Jurkat, Clone E6-1 (cell line): ENCODE measurements at regions not wholly inside any gene's neighbourhood (a gene's known extent, or its start where the extent isn't known, plus 50 kb on each side); places are given as distances from the start of the nearest gene placed in this dataset.
A peak's percentile ranks its signal among the peaks of the same experiment; 100 is the strongest.

Experiments used
- DNase-seq: peaks from one replicate; pipeline ENCODE4 v3.0.0-alpha.2; 2011; ENCODE audit warnings: low read depth, low spot score
- H3K4me3 ChIP-seq: 2 replicates; pipeline ENCODE4 v1.5.1; 2011; ENCODE audit warnings: mild to moderate bottlenecking, low read length, control low read depth, moderate library complexity

GRCh38 chr5:4420681-4421080 is 719.4 kb upstream of the ADAMTS16 start:
- no peak overlapping the region for H3K4me3 ChIP-seq
- DNase-seq: no peak

- H3K4me3 ChIP-seq: no peak overlapping the region
- no peak for DNase-seq
Measured at GRCh38 chr5:4422247-4422646, 717.9 kb upstream of the ADAMTS16 start.

- no peak overlapping the region for H3K4me3 ChIP-seq
- DNase-seq: no peak
Measured at GRCh38 chr5:4424895-4425294, 715.2 kb upstream of the ADAMTS16 start.

GRCh38 chr5:4440536-4440935 is 699.6 kb upstream of the ADAMTS16 start:
- no peak for DNase-seq

GRCh38 chr5:4442221-4442620 is 697.9 kb upstream of the ADAMTS16 start:
- no peak for DNase-seq
- no peak overlapping the region for H3K4me3 ChIP-seq

More at GRCh38 chr5:4440536-4440935, 699.6 kb upstream of the ADAMTS16 start:
- no peak overlapping the region for H3K4me3 ChIP-seq

GRCh38 chr5:4447657-4448056 is 692.5 kb upstream of the ADAMTS16 start:
- DNase-seq: no peak
- no peak overlapping the region for H3K4me3 ChIP-seq

GRCh38 chr5:4453655-4454054 is 686.5 kb upstream of the ADAMTS16 start:
- no peak for DNase-seq
- no peak overlapping the region for H3K4me3 ChIP-seq

GRCh38 chr5:4479426-4479825 is 660.7 kb upstream of the ADAMTS16 start:
- no peak for DNase-seq
- no peak overlapping the region for H3K4me3 ChIP-seq

GRCh38 chr5:4480528-4481349 is 659.4 kb upstream of the ADAMTS16 start:
- no peak for DNase-seq
- no peak overlapping the region for H3K4me3 ChIP-seq

- DNase-seq: no peak
- H3K4me3 ChIP-seq: no peak overlapping the region
Measured at GRCh38 chr5:4487581-4487980, 652.5 kb upstream of the ADAMTS16 start.

- DNase-seq: no peak
- no peak overlapping the region for H3K4me3 ChIP-seq
Measured at GRCh38 chr5:4511996-4512656, 628.0 kb upstream of the ADAMTS16 start.

- H3K4me3 ChIP-seq: no peak overlapping the region
- no peak for DNase-seq
Measured at GRCh38 chr5:4513381-4513780, 626.7 kb upstream of the ADAMTS16 start.

- DNase-seq: no peak
- no peak overlapping the region for H3K4me3 ChIP-seq
Measured at GRCh38 chr5:4514067-4514648, 626.0 kb upstream of the ADAMTS16 start.

- no peak overlapping the region for H3K4me3 ChIP-seq
- DNase-seq: no peak
Measured at GRCh38 chr5:4518903-4519672, 621.0 kb upstream of the ADAMTS16 start.

GRCh38 chr5:4520559-4520958 is 619.6 kb upstream of the ADAMTS16 start:
- H3K4me3 ChIP-seq: no peak overlapping the region
- peak; percentile 62 for DNase-seq

- no peak for DNase-seq
- H3K4me3 ChIP-seq: no peak overlapping the region
Measured at GRCh38 chr5:4523038-4523437, 617.1 kb upstream of the ADAMTS16 start.

GRCh38 chr5:4531756-4532704 is 608.1 kb upstream of the ADAMTS16 start:
- peak overlapping the region; percentile 47 for H3K4me3 ChIP-seq
- peak; percentile 97 for DNase-seq

GRCh38 chr5:4532705-4533080 is 607.4 kb upstream of the ADAMTS16 start:
- peak overlapping the region; percentile 47 for H3K4me3 ChIP-seq

More at GRCh38 chr5:4532705-4533080, 607.4 kb upstream of the ADAMTS16 start:
- peak; percentile 97 for DNase-seq
